Neural crest cell (in vitro differentiated cells): ENCODE measurements at regions not wholly inside any gene's neighbourhood (a gene's known extent, or its start where the extent isn't known, plus 50 kb on each side); places are given as distances from the start of the nearest gene placed in this dataset.

ENCODE experiments used
- DNase-seq: peaks from one replicate; pipeline ENCODE4 v3.0.0; 2021; ENCODE audit warnings: low read depth, mixed read lengths, low spot score
- H3K27ac Mint-ChIP-seq: one replicate; pipeline ENCODE4 v1.8.0; 2021; ENCODE audit warnings: mild to moderate bottlenecking, mixed read lengths; ENCODE audit not compliant: unreplicated experiment
- H3K27me3 Mint-ChIP-seq: 2 replicates; pipeline ENCODE4 v1.8.0; 2021; ENCODE audit warnings: low read depth, mild to moderate bottlenecking, mixed read lengths
- H3K36me3 Mint-ChIP-seq: 2 replicates; pipeline ENCODE4 v1.8.0; 2021; ENCODE audit warnings: low read depth, mild to moderate bottlenecking, mixed read lengths
- H3K4me1 Mint-ChIP-seq: 2 replicates; pipeline ENCODE4 v1.8.0; 2021; ENCODE audit warnings: mixed read lengths
- H3K4me3 Mint-ChIP-seq: one replicate; pipeline ENCODE4 v1.8.0; 2021; ENCODE audit warnings: mild to moderate bottlenecking, mixed read lengths
- H3K9me3 Mint-ChIP-seq: 2 replicates; pipeline ENCODE4 v1.8.0; 2021; ENCODE audit warnings: mixed read lengths
- TF ChIP-seq, protein P1 (sequence below): fragments of 200-600 bp; sonication (generic); conservative IDR thresholded peaks from 2 replicates; pipeline ENCODE4 v1.5.0; 2021; ENCODE audit warnings: antibody characterized with exemption, mild to moderate bottlenecking

GRCh38 chr4:148589182-148589581 is 147.0 kb upstream of the NR3C2 start:
- Mint-ChIP-seq H3K4me1 (no peaks in the 10 kb centered on the region), H3K4me3 (no peak overlapping the region), H3K27me3 (no peaks in the 10 kb centered on the region), H3K36me3 (no peaks in the 10 kb centered on the region), H3K27ac (no peak overlapping the region), H3K9me3 (peaks cover 23% of the 10 kb centered on the region)
- TF ChIP-seq, protein P1, sequence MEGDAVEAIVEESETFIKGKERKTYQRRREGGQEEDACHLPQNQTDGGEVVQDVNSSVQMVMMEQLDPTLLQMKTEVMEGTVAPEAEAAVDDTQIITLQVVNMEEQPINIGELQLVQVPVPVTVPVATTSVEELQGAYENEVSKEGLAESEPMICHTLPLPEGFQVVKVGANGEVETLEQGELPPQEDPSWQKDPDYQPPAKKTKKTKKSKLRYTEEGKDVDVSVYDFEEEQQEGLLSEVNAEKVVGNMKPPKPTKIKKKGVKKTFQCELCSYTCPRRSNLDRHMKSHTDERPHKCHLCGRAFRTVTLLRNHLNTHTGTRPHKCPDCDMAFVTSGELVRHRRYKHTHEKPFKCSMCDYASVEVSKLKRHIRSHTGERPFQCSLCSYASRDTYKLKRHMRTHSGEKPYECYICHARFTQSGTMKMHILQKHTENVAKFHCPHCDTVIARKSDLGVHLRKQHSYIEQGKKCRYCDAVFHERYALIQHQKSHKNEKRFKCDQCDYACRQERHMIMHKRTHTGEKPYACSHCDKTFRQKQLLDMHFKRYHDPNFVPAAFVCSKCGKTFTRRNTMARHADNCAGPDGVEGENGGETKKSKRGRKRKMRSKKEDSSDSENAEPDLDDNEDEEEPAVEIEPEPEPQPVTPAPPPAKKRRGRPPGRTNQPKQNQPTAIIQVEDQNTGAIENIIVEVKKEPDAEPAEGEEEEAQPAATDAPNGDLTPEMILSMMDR: no peak
- no peak for DNase-seq

DNA sequence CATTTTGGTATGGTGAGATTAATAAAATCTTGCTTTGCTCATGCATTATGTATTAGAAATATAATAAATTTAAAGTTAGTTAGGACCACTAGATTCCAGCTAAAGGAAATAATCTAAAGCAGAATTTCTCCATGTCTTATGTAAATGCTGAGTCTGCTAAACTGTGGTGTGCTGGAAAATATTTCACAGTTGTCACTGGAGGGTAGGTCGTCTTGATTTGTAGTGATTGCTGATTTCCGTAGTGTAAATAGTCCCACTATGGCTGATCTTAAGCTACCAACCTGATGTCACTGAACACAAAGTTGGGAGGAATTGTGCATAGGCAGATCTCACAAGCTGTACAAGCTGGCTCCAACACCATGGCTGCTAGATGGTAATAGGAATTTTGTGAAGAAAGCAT is 133.4 kb upstream of the NR3C2 start:
- no peak overlapping the region for H3K27ac Mint-ChIP-seq
- TF ChIP-seq, protein P1: no peak
- H3K36me3 Mint-ChIP-seq: no peaks in the 10 kb centered on the region
- H3K27me3 Mint-ChIP-seq: no peaks in the 10 kb centered on the region
- no peak overlapping the region for H3K4me3 Mint-ChIP-seq
- peaks cover 2% of the 10 kb centered on the region for H3K9me3 Mint-ChIP-seq
- no peak for DNase-seq
- H3K4me1 Mint-ChIP-seq: no peaks in the 10 kb centered on the region

DNA sequence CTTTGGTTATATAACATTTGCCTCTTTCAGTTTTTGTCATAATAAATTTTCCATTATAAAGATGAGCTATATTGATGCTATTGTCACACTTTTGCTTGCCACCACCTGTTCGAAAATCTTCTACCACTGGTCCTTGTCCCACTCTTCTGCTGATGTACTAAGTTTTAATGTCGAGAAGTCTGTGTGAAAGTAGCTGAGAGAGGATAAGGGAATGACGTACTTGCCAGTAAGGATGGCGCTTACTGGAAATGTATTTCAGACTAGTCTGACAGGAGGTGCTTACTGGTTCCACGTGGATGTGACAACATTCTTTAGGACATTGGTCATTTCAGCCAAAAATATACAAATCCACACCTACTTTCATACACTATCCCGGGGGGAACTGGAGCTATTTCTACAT is 132.7 kb upstream of the NR3C2 start:
- Mint-ChIP-seq H3K4me3 (no peak overlapping the region), H3K27me3 (no peaks in the 10 kb centered on the region), H3K36me3 (no peaks in the 10 kb centered on the region), H3K9me3 (peaks cover 2% of the 10 kb centered on the region), H3K27ac (no peak overlapping the region), H3K4me1 (no peaks in the 10 kb centered on the region)
- no peak for DNase-seq
- TF ChIP-seq, protein P1: no peak

- no peak overlapping the region for H3K4me3 Mint-ChIP-seq
- no peak for DNase-seq
- peaks cover 2% of the 10 kb centered on the region for H3K9me3 Mint-ChIP-seq
- H3K4me1 Mint-ChIP-seq: no peaks in the 10 kb centered on the region
- TF ChIP-seq, protein P1: no peak
- no peak overlapping the region for H3K27ac Mint-ChIP-seq
- H3K36me3 Mint-ChIP-seq: no peaks in the 10 kb centered on the region
- H3K27me3 Mint-ChIP-seq: no peaks in the 10 kb centered on the region
Observed at GRCh38 chr4:148574502-148574901, 132.3 kb upstream of the NR3C2 start.

- H3K27me3 Mint-ChIP-seq: no peaks in the 10 kb centered on the region
- TF ChIP-seq, protein P1: no peak
- no peak for DNase-seq
- H3K4me1 Mint-ChIP-seq: no peaks in the 10 kb centered on the region
- no peak overlapping the region for H3K4me3 Mint-ChIP-seq
- H3K36me3 Mint-ChIP-seq: no peaks in the 10 kb centered on the region
- no peak overlapping the region for H3K27ac Mint-ChIP-seq
- peaks cover 3% of the 10 kb centered on the region for H3K9me3 Mint-ChIP-seq
Observed at GRCh38 chr4:148574066-148574465, 131.9 kb upstream of the NR3C2 start.

DNA sequence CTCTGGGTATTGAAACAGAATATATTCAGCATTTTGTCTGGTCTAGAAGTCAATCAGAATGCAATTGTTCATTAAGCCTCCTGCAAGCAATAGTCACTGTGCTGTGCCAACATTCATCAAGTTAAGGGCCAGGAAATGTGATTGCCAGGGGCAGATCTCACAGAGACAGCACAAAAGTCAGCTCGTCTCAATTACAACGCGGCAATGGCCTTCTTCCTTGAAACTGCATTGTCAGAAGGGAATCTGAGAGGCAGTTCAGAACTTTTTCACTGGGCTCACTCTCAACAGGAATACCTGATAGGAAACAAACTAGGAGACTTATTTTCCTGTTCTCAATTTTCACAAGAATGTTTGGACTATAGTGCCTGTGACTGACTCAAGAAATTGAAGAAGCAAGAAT is 131.1 kb upstream of the NR3C2 start:
- H3K36me3 Mint-ChIP-seq: no peaks in the 10 kb centered on the region
- no peaks in the 10 kb centered on the region for H3K4me1 Mint-ChIP-seq
- no peak for DNase-seq
- no peak overlapping the region for H3K4me3 Mint-ChIP-seq
- H3K27me3 Mint-ChIP-seq: no peaks in the 10 kb centered on the region
- peaks cover 7% of the 10 kb centered on the region for H3K9me3 Mint-ChIP-seq
- H3K27ac Mint-ChIP-seq: no peak overlapping the region
- TF ChIP-seq, protein P1: no peak
